Spinal cord (tissue), 9 donors: ENCODE measurements at regions not wholly inside any gene's neighbourhood (a gene's known extent, or its start where the extent isn't known, plus 50 kb on each side); places are given as distances from the start of the nearest gene placed in this dataset.

Experiments used
- DNase-seq, 6 donors: peaks; one replicate each; pipeline versions ENCODE4 v3.0.0 to v3.0.0-alpha.2; 2013 to 2015; ENCODE audit warnings: low spot score in 6 of 6, low read depth in 4 of 6
- H3K27ac ChIP-seq: one replicate; pipeline ENCODE4 v1.5.1; 2013; ENCODE audit warnings: low read depth, low read length, control low read depth
- H3K27me3 ChIP-seq: one replicate; pipeline ENCODE4 v1.6.1; 2013; ENCODE audit warnings: low read length; ENCODE audit not compliant: control insufficient read depth, insufficient read depth
- H3K36me3 ChIP-seq: one replicate; pipeline ENCODE4 v1.6.1; 2013; ENCODE audit warnings: low read length; ENCODE audit not compliant: control insufficient read depth, insufficient read depth
- H3K4me1 ChIP-seq: one replicate; pipeline ENCODE4 v1.6.1; 2013; ENCODE audit warnings: low read length; ENCODE audit not compliant: control insufficient read depth, insufficient read depth
- H3K4me3 ChIP-seq: one replicate; pipeline ENCODE4 v1.5.1; 2013; ENCODE audit warnings: low read depth, low read length, control low read depth
- H3K9me3 ChIP-seq: one replicate; pipeline ENCODE4 v1.6.1; 2013; ENCODE audit warnings: low read length; ENCODE audit not compliant: control insufficient read depth, insufficient read depth
- WGBS: methylation state at CpG from one replicate; pipeline ENCODE4 v1.1.5; 2013; ENCODE audit warnings: missing lambda C conversion rate; ENCODE audit not compliant: insufficient coverage; 5-methylcytosine and 5-hydroxymethylcytosine counted together
- donor health status: healthy.

- H3K27me3 ChIP-seq = no peaks in the 10 kb centered on the region
- 93% methylated on average over 17 of the region's 19 CpGs for WGBS
- H3K9me3 ChIP-seq = peaks cover 6% of the 10 kb centered on the region
- H3K36me3 ChIP-seq = peaks cover 33% of the 10 kb centered on the region
- DNase-seq = no peak
- H3K4me3 ChIP-seq = no peak overlapping the region
- H3K4me1 ChIP-seq = peaks cover 18% of the 10 kb centered on the region
- no peak overlapping the region for H3K27ac ChIP-seq
Measured at GRCh38 chr14:101060171-101060601, 156.7 kb upstream of the RTL1 start.

- 64% methylated on average over 18 of the region's 18 CpGs for WGBS
- no peak for DNase-seq
- Histone ChIP-seq H3K27me3 (no peaks in the 10 kb centered on the region), H3K4me1 (peaks cover 18% of the 10 kb centered on the region), H3K36me3 (peaks cover 43% of the 10 kb centered on the region), H3K9me3 (peaks cover 6% of the 10 kb centered on the region), H3K4me3 (no peak overlapping the region), H3K27ac (peak overlapping the region; percentile 47)
Measured at GRCh38 chr14:101061411-101062064, 158.0 kb upstream of the RTL1 start.

- DNase-seq = peak in 2 of 6 donors; percentile 63 to 72
- no peak overlapping the region for H3K4me3 ChIP-seq
- 39% methylated on average over 18 of the region's 19 CpGs for WGBS
- peak overlapping the region; percentile 47 for H3K27ac ChIP-seq
- peaks cover 47% of the 10 kb centered on the region for H3K36me3 ChIP-seq
- peaks cover 5% of the 10 kb centered on the region for H3K9me3 ChIP-seq
- H3K27me3 ChIP-seq = no peaks in the 10 kb centered on the region
- H3K4me1 ChIP-seq = peaks cover 21% of the 10 kb centered on the region
Measured at GRCh38 chr14:101062065-101062450, 158.5 kb upstream of the RTL1 start.

GRCh38 chr14:101062601-101063000, 159.1 kb upstream of the RTL1 start:
- WGBS = 61% methylated on average over 6 of the region's 7 CpGs
- peaks cover under 1% of the 10 kb centered on the region for H3K9me3 ChIP-seq

GRCh38 chr14:101063121-101063520, 159.6 kb upstream of the RTL1 start:
- peaks cover 57% of the 10 kb centered on the region for H3K36me3 ChIP-seq

More at GRCh38 chr14:101062601-101063000, 159.1 kb upstream of the RTL1 start:
- Histone ChIP-seq H3K4me1 (peaks cover 27% of the 10 kb centered on the region), H3K4me3 (no peak overlapping the region), H3K27ac (no peak overlapping the region), H3K27me3 (no peaks in the 10 kb centered on the region), H3K36me3 (peaks cover 52% of the 10 kb centered on the region)
- peak in 1 of 6 donors; percentile 39 for DNase-seq

GRCh38 chr14:101064121-101064661, 160.7 kb upstream of the RTL1 start:
- no peak for DNase-seq
- H3K36me3 ChIP-seq = peaks cover 65% of the 10 kb centered on the region
- H3K27me3 ChIP-seq = no peaks in the 10 kb centered on the region
- H3K9me3 ChIP-seq = no peaks in the 10 kb centered on the region
- no peak overlapping the region for H3K27ac ChIP-seq
- H3K4me3 ChIP-seq = no peak overlapping the region
- 96% methylated on average over 16 of the region's 16 CpGs for WGBS
- peaks cover 42% of the 10 kb centered on the region for H3K4me1 ChIP-seq

More at GRCh38 chr14:101063121-101063520, 159.6 kb upstream of the RTL1 start:
- peaks cover 31% of the 10 kb centered on the region for H3K4me1 ChIP-seq
- DNase-seq = no peak
- H3K27ac ChIP-seq = no peak overlapping the region
- H3K9me3 ChIP-seq = no peaks in the 10 kb centered on the region
- 93% methylated on average over 9 of the region's 11 CpGs for WGBS
- no peak overlapping the region for H3K4me3 ChIP-seq
- no peaks in the 10 kb centered on the region for H3K27me3 ChIP-seq

GRCh38 chr14:101064718-101065117, 161.2 kb upstream of the RTL1 start:
- H3K4me1 ChIP-seq = peaks cover 43% of the 10 kb centered on the region
- peaks cover 62% of the 10 kb centered on the region for H3K36me3 ChIP-seq
- H3K4me3 ChIP-seq = no peak overlapping the region
- H3K27me3 ChIP-seq = no peaks in the 10 kb centered on the region
- H3K9me3 ChIP-seq = no peaks in the 10 kb centered on the region
- H3K27ac ChIP-seq = no peak overlapping the region
- WGBS = 99% methylated on average over 7 of the region's 7 CpGs
- DNase-seq = no peak

GRCh38 chr14:101065246-101065645, 161.7 kb upstream of the RTL1 start:
- H3K9me3 ChIP-seq = no peaks in the 10 kb centered on the region
- no peaks in the 10 kb centered on the region for H3K27me3 ChIP-seq
- no peak overlapping the region for H3K27ac ChIP-seq
- no peak overlapping the region for H3K4me3 ChIP-seq
- 95% methylated on average over 25 of the region's 27 CpGs for WGBS
- peaks cover 61% of the 10 kb centered on the region for H3K36me3 ChIP-seq
- H3K4me1 ChIP-seq = peaks cover 43% of the 10 kb centered on the region
- no peak for DNase-seq

GRCh38 chr14:101065696-101066694, 162.5 kb upstream of the RTL1 start:
- 94% methylated on average over 39 of the region's 43 CpGs for WGBS

More at GRCh38 chr14:101065696-101066694, 162.5 kb upstream of the RTL1 start:
- H3K27ac ChIP-seq = no peak overlapping the region
- H3K27me3 ChIP-seq = no peaks in the 10 kb centered on the region
- peaks cover 49% of the 10 kb centered on the region for H3K4me1 ChIP-seq
- no peak for DNase-seq
- H3K36me3 ChIP-seq = peaks cover 65% of the 10 kb centered on the region
- no peaks in the 10 kb centered on the region for H3K9me3 ChIP-seq
- H3K4me3 ChIP-seq = no peak overlapping the region
